Coronary artery (tissue), 2 donors: ENCODE measurements at regions not wholly inside any gene's neighbourhood (a gene's known extent, or its start where the extent isn't known, plus 50 kb on each side); places are given as distances from the start of the nearest gene placed in this dataset.

Source experiments
- DNase-seq: peaks from one replicate; pipeline ENCODE4 v3.0.0-alpha.2; 2017; ENCODE audit warnings: low spot score
- H3K27ac ChIP-seq, 2 donors: fragments of 200-600 bp; sonication (generic); one replicate each; pipeline ENCODE4 v1.5.1; 2016 to 2019
- H3K4me3 ChIP-seq: fragments of 200-600 bp; sonication (generic); 2 replicates; pipeline ENCODE4 v1.5.1; 2016; ENCODE audit warnings: mild to moderate bottlenecking, moderate library complexity
- TF ChIP-seq, protein P1 (sequence below): fragments of 200-600 bp; sonication (generic); IDR thresholded peaks from one replicate; pipeline ENCODE4 v1.5.1; 2019; ENCODE audit warnings: antibody characterized with exemption

GRCh38 chr5:18370531-18370930, 736.3 kb downstream of the TAF11L14 start:
- TF ChIP-seq, protein P1, sequence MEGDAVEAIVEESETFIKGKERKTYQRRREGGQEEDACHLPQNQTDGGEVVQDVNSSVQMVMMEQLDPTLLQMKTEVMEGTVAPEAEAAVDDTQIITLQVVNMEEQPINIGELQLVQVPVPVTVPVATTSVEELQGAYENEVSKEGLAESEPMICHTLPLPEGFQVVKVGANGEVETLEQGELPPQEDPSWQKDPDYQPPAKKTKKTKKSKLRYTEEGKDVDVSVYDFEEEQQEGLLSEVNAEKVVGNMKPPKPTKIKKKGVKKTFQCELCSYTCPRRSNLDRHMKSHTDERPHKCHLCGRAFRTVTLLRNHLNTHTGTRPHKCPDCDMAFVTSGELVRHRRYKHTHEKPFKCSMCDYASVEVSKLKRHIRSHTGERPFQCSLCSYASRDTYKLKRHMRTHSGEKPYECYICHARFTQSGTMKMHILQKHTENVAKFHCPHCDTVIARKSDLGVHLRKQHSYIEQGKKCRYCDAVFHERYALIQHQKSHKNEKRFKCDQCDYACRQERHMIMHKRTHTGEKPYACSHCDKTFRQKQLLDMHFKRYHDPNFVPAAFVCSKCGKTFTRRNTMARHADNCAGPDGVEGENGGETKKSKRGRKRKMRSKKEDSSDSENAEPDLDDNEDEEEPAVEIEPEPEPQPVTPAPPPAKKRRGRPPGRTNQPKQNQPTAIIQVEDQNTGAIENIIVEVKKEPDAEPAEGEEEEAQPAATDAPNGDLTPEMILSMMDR, result no peak
- Histone ChIP-seq H3K27ac (no peak overlapping the region), H3K4me3 (no peak overlapping the region)
- no peak for DNase-seq

GRCh38 chr5:18375641-18376040, 741.4 kb downstream of the TAF11L14 start:
- TF ChIP-seq, protein P1, result no peak
- DNase-seq, result no peak
- Histone ChIP-seq H3K4me3 (no peak overlapping the region), H3K27ac (no peak overlapping the region)

DNA sequence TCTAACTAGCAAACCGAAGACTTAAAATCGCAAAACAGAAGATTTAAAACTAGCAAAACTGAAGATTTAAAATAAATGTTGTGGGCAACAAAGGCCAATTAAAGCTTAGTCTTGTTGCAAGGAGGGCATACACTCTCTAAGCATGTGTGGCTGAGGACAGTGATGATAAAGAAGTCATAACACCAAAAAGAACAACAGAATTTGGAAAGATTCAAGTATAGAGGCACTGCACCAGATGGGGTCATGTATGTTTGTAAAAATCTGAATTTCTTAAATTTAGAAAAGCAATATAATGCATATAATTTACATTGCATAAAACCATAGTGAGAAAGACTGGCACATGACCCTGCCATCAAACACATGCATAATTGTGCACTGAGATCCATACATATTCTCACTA, 743.8 kb downstream of the TAF11L14 start:
- Histone ChIP-seq H3K4me3 (no peak overlapping the region), H3K27ac (no peak overlapping the region)
- TF ChIP-seq, protein P1, result no peak
- DNase-seq, result no peak

GRCh38 chr5:18379189-18379588, 744.9 kb downstream of the TAF11L14 start:
- Histone ChIP-seq H3K4me3 (no peak overlapping the region), H3K27ac (no peak overlapping the region)
- TF ChIP-seq, protein P1, result no peak
- no peak for DNase-seq

DNA sequence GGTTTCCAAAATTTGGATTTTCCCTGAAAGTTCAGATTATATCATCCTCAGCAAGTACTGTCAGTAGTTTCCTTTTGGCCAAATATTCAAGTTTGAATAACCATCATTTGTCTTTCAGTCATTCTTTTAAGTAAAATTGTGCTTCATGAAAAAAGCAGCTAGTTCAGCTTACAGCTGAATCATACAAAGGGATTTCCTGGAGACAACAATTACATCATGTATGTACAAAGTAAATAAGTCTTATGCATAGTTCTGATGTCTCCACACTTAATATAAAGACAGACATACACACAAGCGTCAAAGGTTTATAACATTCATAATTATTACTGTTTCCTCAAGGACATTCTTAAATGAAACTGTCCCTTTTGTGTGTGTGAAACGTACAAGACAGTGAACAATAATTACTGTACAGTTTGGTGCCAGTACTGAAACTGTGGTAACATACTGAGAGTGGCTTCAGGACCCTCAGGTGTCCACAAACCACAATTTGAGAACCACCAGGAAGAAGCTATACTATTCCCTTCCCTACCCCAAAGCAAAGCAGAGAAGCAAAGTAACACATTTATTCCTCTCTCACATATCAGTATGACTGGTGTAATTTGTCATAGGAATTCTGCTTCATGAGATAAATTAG, 746.6 kb downstream of the TAF11L14 start:
- no peak overlapping the region for H3K4me3 ChIP-seq
- TF ChIP-seq, protein P1, result no peak
- DNase-seq, result no peak

GRCh38 chr5:18393565-18394442, 759.5 kb downstream of the TAF11L14 start:
- DNase-seq, result no peak
- no peak overlapping the region for H3K4me3 ChIP-seq
- TF ChIP-seq, protein P1, result peak; percentile 39
- H3K27ac ChIP-seq, result no peak overlapping the region

More for the DNA sequence above, 746.6 kb downstream of the TAF11L14 start:
- H3K27ac ChIP-seq, result no peak overlapping the region

- TF ChIP-seq, protein P1, result no peak
- no peak for DNase-seq
- Histone ChIP-seq H3K4me3 (no peak overlapping the region), H3K27ac (no peak overlapping the region)
These were observed 760.2 kb downstream of the TAF11L14 start for GRCh38 chr5:18394443-18394804.
